OCI-LY7 (cell line): ENCODE measurements at regions not wholly inside any gene's neighbourhood (a gene's known extent, or its start where the extent isn't known, plus 50 kb on each side); places are given as distances from the start of the nearest gene placed in this dataset.

ENCODE experiments used
- BruUV-seq: library from RNA; stranded (reverse); fragments of 400-500 nt; replicated peaks from 2 replicates; lab custom pipeline; 2021; lab: Mats Ljungman, UMichigan
- CTCF ChIA-PET: fragments of 300-600 bp; sonication (Branson Sonifier 250); formaldehyde crosslinking; loops from one replicate; lab custom pipeline; 2022; ENCODE audit warnings: antibody characterized with exemption; ENCODE audit not compliant: unreplicated experiment; lab: Charles Lee
- POLR2A ChIA-PET: fragments of 300-600 bp; sonication (Branson Sonifier 250); formaldehyde crosslinking; loops from one replicate; lab custom pipeline; 2022; ENCODE audit warnings: antibody characterized with exemption; lab: Charles Lee
- DNase-seq: peaks from one replicate; pipeline ENCODE4 v3.0.0-alpha.2; 2015; ENCODE audit warnings: low spot score
- H2AFZ ChIP-seq: fragments of 200-600 bp; sonication (generic), shearing (Covaris generic); 2 replicates; pipeline ENCODE4 v1.6.1; 2014; ENCODE audit warnings: mild to moderate bottlenecking, antibody characterized with exemption, low read length, moderate library complexity
- H3K27ac ChIP-seq: fragments of 200-600 bp; sonication (generic); 2 replicates; pipeline ENCODE4 v1.5.1; 2014; ENCODE audit warnings: mixed run types, low read depth, mild to moderate bottlenecking, moderate library complexity, low read length, inconsistent platforms; ENCODE audit not compliant: poor library complexity, severe bottlenecking
- H3K36me3 ChIP-seq: fragments of 200-600 bp; sonication (generic); 2 replicates; pipeline ENCODE4 v1.6.1; 2014; ENCODE audit warnings: mild to moderate bottlenecking, antibody characterized with exemption, low read length, moderate library complexity, mixed read lengths; ENCODE audit not compliant: insufficient read depth
- H3K4me1 ChIP-seq: fragments of 200-600 bp; sonication (generic); 2 replicates; pipeline ENCODE4 v1.5.1; 2014; ENCODE audit warnings: mild to moderate bottlenecking, low read length; ENCODE audit not compliant: insufficient read depth, poor library complexity, severe bottlenecking
- H3K4me2 ChIP-seq: fragments of 200-600 bp; sonication (generic); 2 replicates; pipeline ENCODE4 v1.6.1; 2014; ENCODE audit warnings: mild to moderate bottlenecking, low read length
- H3K4me3 ChIP-seq: fragments of 200-600 bp; sonication (generic); 2 replicates; pipeline ENCODE4 v1.5.1; 2014; ENCODE audit warnings: mild to moderate bottlenecking, low read depth, low read length; ENCODE audit not compliant: poor library complexity, severe bottlenecking
- H3K79me2 ChIP-seq: fragments of 200-600 bp; sonication (generic); 2 replicates; pipeline ENCODE4 v1.6.1; 2016; ENCODE audit warnings: low read depth, mild to moderate bottlenecking, low read length, moderate library complexity, mixed read lengths; ENCODE audit not compliant: insufficient read depth
- H3K9me2 ChIP-seq: fragments of 200-600 bp; sonication (generic); 2 replicates; pipeline ENCODE4 v1.6.1; 2016; ENCODE audit warnings: mild to moderate bottlenecking, low read length, mixed read lengths; ENCODE audit not compliant: insufficient read depth
- H3K9me3 ChIP-seq: fragments of 200-600 bp; sonication (generic); 2 replicates; pipeline ENCODE4 v1.6.1; 2014; ENCODE audit warnings: mild to moderate bottlenecking, mixed run types, low read length, mixed read lengths
- H4K20me1 ChIP-seq: fragments of 200-600 bp; sonication (generic); 2 replicates; pipeline ENCODE4 v1.6.1; 2014; ENCODE audit warnings: mild to moderate bottlenecking, antibody characterized with exemption, low read length, moderate library complexity, mixed read lengths; ENCODE audit not compliant: insufficient read depth
- EZH2phosphoT487 ChIP-seq: fragments of 200-600 bp; sonication (generic); IDR thresholded peaks from 2 replicates; pipeline ENCODE4 v1.6.1; 2018; ENCODE audit warnings: low read depth, borderline replicate concordance, mild to moderate bottlenecking, mixed run types, antibody characterized with exemption, low read length, moderate library complexity, mixed read lengths
- intact Hi-C: fragments of 100-400 bp; cut with micrococcal nuclease; formaldehyde crosslinking; loops from one replicate; pipeline ENCODE4 v1.10.0; 2022; ENCODE audit not compliant: unreplicated experiment
- TF ChIP-seq, protein P1 (sequence below): fragments of 200-600 bp; sonication (generic); conservative IDR thresholded peaks from 2 replicates; pipeline ENCODE4 v1.5.1; 2014; ENCODE audit warnings: mild to moderate bottlenecking, antibody characterized with exemption, low read length, moderate library complexity, mixed read lengths

DNA sequence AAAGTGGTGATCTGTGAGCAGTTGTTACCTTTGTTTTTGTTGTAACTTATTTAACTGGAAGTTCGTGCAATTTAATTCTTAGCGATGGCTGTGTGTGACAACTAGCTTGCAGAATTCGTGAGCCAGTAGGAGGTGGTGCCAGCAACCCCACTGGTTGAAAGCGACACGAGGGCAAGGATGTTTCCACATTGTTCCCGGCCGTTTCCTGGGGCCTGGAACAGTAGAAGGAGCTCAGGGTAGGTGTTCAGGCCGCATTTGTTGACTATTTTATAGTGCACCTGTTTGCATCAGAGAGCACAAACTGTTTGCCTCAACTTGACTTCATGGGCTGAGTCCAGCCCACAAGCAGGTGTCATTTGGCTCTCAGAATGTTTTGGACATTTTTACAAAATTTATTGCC lies 112.1 kb upstream of the PTPN1 start:
- ChIA-PET CTCF (no interaction called here), POLR2A (no interaction called here)
- H3K4me2 ChIP-seq, result no peak overlapping the region
- H3K9me3 ChIP-seq, result no peaks in the 10 kb centered on the region
- no peaks in the 10 kb centered on the region for H3K36me3 ChIP-seq
- no peaks in the 10 kb centered on the region for H3K79me2 ChIP-seq
- H3K9me2 ChIP-seq, result no peaks in the 10 kb centered on the region
- H2AFZ ChIP-seq, result no peak overlapping the region
- no peak overlapping the region for H3K27ac ChIP-seq
- BruUV-seq, result no TSS peak
- intact Hi-C loops, result no loop called here
- no peaks in the 10 kb centered on the region for H3K4me1 ChIP-seq
- H4K20me1 ChIP-seq, result no peaks in the 10 kb centered on the region
- H3K4me3 ChIP-seq, result no peak overlapping the region
- TF ChIP-seq, protein P1, sequence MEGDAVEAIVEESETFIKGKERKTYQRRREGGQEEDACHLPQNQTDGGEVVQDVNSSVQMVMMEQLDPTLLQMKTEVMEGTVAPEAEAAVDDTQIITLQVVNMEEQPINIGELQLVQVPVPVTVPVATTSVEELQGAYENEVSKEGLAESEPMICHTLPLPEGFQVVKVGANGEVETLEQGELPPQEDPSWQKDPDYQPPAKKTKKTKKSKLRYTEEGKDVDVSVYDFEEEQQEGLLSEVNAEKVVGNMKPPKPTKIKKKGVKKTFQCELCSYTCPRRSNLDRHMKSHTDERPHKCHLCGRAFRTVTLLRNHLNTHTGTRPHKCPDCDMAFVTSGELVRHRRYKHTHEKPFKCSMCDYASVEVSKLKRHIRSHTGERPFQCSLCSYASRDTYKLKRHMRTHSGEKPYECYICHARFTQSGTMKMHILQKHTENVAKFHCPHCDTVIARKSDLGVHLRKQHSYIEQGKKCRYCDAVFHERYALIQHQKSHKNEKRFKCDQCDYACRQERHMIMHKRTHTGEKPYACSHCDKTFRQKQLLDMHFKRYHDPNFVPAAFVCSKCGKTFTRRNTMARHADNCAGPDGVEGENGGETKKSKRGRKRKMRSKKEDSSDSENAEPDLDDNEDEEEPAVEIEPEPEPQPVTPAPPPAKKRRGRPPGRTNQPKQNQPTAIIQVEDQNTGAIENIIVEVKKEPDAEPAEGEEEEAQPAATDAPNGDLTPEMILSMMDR, result no peak
- TF ChIP-seq EZH2phosphoT487, result no peak
- DNase-seq, result no peak

DNA sequence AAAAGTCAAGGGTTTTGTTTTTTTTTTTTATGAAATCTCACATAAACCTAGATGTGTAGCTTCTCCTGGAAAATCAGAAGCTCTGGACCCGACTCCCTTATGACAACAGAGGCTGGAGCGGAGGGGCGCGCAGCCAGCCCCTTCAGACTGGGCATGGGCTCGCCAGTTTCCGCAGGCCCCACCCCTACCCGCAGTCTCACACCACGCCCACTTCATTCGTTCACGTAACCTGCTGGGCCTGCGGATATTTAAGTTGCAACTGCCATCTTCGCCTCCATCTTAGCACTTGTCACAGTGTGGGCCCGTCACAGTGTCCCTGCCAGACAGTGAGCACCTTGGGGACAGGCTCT lies 111.7 kb upstream of the PTPN1 start:
- Histone ChIP-seq H2AFZ (no peak overlapping the region), H3K4me3 (no peak overlapping the region), H3K79me2 (no peaks in the 10 kb centered on the region), H3K4me1 (no peaks in the 10 kb centered on the region), H4K20me1 (no peaks in the 10 kb centered on the region), H3K4me2 (no peak overlapping the region), H3K9me2 (no peaks in the 10 kb centered on the region), H3K27ac (no peak overlapping the region), H3K36me3 (no peaks in the 10 kb centered on the region), H3K9me3 (no peaks in the 10 kb centered on the region)
- BruUV-seq, result no TSS peak
- intact Hi-C loops, result no loop called here
- CTCF ChIA-PET, result no interaction called here
- DNase-seq, result no peak
- POLR2A ChIA-PET, result no interaction called here
- TF ChIP-seq, protein P1, result no peak
- TF ChIP-seq EZH2phosphoT487, result no peak

DNA sequence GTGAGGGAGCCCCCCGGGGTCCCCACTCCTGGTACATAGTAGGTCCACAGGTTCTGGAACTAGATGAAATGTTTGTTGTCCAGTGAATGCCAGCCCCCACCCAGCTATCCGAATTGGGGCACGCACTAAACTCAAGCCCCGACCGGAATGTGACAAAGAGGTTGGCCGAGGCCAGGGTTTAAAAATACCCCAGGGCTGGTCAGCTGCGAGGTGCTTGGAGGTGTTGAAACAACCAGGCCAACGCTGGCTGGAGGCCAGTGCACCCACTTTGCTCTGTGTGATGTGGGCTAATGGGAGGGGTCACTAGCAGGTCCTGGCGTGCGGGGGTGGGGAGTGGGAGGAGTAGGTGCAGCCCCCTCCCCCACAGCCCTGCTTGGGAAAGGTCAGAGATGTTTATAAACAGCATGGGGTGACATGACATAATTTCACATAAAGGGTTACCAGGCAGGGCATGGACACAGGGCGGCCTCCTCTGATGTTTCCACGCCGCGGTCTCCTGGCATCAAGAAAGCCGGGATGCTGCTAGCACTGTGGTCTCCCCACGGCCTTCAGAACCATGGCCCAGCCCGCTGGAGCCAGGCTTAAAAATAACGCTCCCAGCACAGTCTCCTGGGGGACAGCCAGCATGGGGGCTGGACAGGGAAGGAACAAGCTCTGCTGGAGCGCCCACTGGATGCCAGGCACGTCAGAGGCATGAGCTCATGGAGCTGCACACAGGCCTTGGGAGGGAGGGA lies 111.2 kb upstream of the PTPN1 start:
- no peak for TF ChIP-seq EZH2phosphoT487
- TF ChIP-seq, protein P1, result no peak
- Histone ChIP-seq H3K27ac (no peak overlapping the region), H3K4me3 (no peak overlapping the region), H3K36me3 (no peaks in the 10 kb centered on the region), H3K4me2 (no peak overlapping the region), H3K9me2 (no peaks in the 10 kb centered on the region), H3K79me2 (no peaks in the 10 kb centered on the region), H4K20me1 (no peaks in the 10 kb centered on the region), H2AFZ (no peak overlapping the region), H3K9me3 (no peaks in the 10 kb centered on the region), H3K4me1 (no peaks in the 10 kb centered on the region)
- CTCF ChIA-PET, result no interaction called here
- POLR2A ChIA-PET, result interaction anchor here (0.5 kb wide), 1 partner anchor 15 kb away, joined by 3 read pairs; no protein-coding TSS in a partner anchor
- DNase-seq, result no peak
- BruUV-seq, result no TSS peak
- intact Hi-C loops, result no loop called here
